Heart left ventricle (tissue), 13 donors: ENCODE measurements at regions not wholly inside any gene's neighbourhood (a gene's known extent, or its start where the extent isn't known, plus 50 kb on each side); places are given as distances from the start of the nearest gene placed in this dataset.

ENCODE experiments used
- POLR2A ChIP-seq, 2 donors: fragments of 450-650 bp; IDR thresholded peaks; one replicate each; pipeline ENCODE4 v1.6.1; 2017; ENCODE audit warnings: antibody characterized with exemption in 2 of 2, mild to moderate bottlenecking in 2 of 2, moderate library complexity in 2 of 2
- TF ChIP-seq, protein P1 (sequence below), 12 donors: fragments of 200-600 bp; sonication (generic) in 4 of 12; IDR thresholded peaks; one replicate each; pipeline versions ENCODE4 v1.5.0 to v1.8.0; 2018 to 2022; ENCODE audit warnings: antibody characterized with exemption in 12 of 12, mild to moderate bottlenecking in 5 of 12
- donor health status: ischemic (EF 13 %, LVEDD 7.1; RV severe dilation, severe dysfunction).
- donor health status: DM: no; HTN: yes; CAD: no.
- donor health status: DM: no; HTN: no; CAD: no.
- donor health status: ischemic (EF 25% LVEDD 6.9; RV normal size, moderate dysfunction).
- donor health status: ischemic (EF 25% LVEDD 5.7; RV mildly dilated, moderate dysfunction).
- donor health status: ischemic (EF 35%, LVEDD 5.7; RV mildly dilated, moderate dysfunction).
- donor health status: nonischemic (EF 11% LVEDD 7.7; RV severe dilation, severe dysfunction).
- donor health status: DM: yes; HTN: yes; CAD: no.
- donor health status: PGD.
- donor health status: ischemic (EF 29% LVEDD 5.4; RV normal size, mild dysfunction).
- donor health status: nonischemic (EF 23%, LVEDD 6.1; RV moderate dilation, normal function).

GRCh38 chr3:25080461-25080860 lies 347.6 kb upstream of the RARB start:
- TF ChIP-seq, protein P1, sequence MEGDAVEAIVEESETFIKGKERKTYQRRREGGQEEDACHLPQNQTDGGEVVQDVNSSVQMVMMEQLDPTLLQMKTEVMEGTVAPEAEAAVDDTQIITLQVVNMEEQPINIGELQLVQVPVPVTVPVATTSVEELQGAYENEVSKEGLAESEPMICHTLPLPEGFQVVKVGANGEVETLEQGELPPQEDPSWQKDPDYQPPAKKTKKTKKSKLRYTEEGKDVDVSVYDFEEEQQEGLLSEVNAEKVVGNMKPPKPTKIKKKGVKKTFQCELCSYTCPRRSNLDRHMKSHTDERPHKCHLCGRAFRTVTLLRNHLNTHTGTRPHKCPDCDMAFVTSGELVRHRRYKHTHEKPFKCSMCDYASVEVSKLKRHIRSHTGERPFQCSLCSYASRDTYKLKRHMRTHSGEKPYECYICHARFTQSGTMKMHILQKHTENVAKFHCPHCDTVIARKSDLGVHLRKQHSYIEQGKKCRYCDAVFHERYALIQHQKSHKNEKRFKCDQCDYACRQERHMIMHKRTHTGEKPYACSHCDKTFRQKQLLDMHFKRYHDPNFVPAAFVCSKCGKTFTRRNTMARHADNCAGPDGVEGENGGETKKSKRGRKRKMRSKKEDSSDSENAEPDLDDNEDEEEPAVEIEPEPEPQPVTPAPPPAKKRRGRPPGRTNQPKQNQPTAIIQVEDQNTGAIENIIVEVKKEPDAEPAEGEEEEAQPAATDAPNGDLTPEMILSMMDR (IDR thresholded peaks at IDR 0.05) = no peak
- no peak for TF ChIP-seq POLR2A (IDR thresholded peaks at IDR 0.05)
